NCI-H128 (cell line): ENCODE measurements at regions not wholly inside any gene's neighbourhood (a gene's known extent, or its start where the extent isn't known, plus 50 kb on each side); places are given as distances from the start of the nearest gene placed in this dataset.
"Not testable (repeated sequence)": the region's sequence is repeated elsewhere in the genome, so short reads cannot be mapped to it uniquely, and the experiment has no call there.

ENCODE experiments used
- DNase-seq: peaks from one replicate; lab custom pipeline; 2025; ENCODE audit not compliant: unreplicated experiment; lab: John Stamatoyannopoulos, UW

GRCh38 chrX:63470506-63470905 lies 119.4 kb upstream of the SPIN4 start:
- DNase-seq = no peak

DNA sequence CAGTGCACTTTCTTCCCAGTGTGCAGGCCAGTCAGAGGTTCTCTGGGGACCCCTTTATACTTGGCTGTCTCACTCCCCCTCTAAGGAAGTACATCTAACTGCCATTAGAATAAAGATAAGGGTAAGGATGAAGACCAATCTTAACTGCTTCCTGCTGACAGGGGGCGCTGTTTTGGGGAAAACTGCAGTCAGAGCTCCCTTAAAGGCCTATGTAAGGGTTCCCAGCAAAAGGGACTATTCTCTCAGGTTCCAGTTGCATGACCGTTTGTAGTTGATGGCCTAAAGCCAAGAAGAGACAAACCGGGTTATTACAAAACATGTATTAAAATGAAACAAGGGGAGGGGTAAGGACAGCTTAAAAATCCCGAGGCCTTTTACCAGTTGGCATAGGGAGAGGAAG lies 115.6 kb upstream of the SPIN4 start:
- DNase-seq = no peak

- DNase-seq = no peak
Measured at GRCh38 chrX:63458981-63459380, 107.8 kb upstream of the SPIN4 start.

DNA sequence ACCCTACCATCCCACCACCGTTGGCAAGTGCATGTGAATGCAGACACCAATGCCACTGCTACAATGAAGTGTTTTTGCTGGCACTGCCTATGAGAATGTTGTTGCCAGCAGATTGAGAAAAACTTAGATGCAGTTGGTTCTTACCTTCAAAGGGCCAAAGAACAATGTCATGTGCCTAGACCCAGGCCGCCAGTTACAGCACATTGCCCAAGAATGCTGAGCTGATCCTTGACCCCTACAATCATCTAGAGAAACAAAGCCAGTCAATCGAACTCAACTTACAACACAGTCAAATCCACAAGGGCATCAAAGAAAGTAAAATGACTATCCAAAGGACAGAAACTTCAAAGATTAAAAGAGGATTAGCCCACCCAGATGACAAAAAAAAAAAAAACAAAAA lies 102.4 kb upstream of the SPIN4 start:
- no peak for DNase-seq

DNA sequence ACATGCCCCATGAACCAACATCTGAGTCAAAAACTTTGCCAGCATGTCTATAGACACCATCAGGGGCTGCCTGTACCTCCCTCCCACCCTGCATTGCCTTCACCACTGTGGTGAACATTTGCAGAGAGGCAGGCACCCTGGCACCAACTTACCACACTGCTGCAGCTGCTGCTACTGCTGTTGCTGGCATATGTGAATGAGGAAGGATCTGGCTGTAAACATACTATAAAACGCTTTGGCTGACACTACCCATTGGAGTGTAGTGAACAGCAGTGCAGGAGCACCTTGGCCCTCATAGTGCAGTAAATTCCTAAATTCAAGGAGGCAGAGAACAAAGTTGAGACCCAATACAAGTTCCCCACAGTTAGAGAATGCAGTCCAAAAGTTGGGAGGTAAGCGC lies 90.6 kb upstream of the SPIN4 start:
- no peak for DNase-seq

DNA sequence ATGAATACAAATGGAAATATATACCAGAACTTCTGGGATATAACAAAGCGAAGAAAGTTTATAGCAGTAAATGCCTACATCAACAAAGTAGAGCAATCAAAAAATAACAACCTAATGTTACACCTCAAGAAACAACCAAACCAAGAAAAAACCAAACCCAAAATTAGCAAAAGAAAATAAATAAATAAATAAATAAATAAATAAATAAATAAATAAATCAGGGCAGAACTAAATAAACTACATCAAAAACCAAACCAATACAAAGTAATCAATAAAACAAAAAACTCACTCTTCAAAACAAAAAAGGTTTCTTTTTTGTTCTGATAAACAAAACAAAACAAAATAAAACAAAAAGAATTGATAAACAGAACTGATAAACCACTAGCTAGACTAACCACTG lies 88.4 kb upstream of the SPIN4 start:
- no peak for DNase-seq

- no peak for DNase-seq
Measured at GRCh38 chrX:63436865-63437264, 85.7 kb upstream of the SPIN4 start.

DNA sequence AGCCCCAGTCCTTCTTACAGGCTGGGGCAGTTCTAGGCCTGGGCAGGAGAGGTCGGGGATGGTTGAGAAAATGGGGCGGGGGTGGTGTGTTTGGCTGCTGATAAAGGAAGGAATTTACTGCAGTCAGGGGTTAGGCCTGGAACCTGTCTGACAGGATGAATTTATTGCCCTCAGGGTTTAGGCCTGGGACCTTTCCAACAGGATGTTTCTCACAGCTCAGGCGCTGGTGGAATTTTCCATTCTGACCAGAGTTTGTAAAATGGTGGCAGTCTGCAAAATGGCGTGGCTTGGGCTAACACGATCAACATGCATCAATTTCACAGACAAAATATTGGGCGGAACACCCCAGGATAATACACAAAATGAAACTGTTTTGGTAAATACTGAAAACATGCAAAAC lies 83.5 kb upstream of the SPIN4 start:
- no peak for DNase-seq

GRCh38 chrX:63434206-63434605 lies 83.1 kb upstream of the SPIN4 start:
- DNase-seq = no peak

DNA sequence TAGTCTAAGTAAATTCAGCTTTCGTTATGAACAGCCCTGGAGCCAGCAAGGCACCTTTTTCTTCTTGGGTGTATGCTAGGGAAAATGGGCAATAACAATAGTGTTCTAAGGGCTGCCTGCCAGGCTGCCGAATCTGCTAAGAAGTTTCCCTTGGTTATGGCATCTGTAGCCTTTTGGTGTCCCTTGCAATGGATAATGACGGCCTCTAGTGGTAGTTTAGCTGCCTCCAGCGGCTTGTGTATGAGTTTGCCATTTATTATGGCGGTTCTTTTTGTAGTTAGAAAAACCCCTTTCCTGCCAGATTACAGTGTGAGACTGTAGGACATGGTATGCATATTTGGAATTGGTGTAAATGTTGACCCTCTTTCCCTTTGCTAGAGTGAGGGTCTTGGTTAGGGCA lies 78.9 kb upstream of the SPIN4 start:
- DNase-seq = no peak

DNA sequence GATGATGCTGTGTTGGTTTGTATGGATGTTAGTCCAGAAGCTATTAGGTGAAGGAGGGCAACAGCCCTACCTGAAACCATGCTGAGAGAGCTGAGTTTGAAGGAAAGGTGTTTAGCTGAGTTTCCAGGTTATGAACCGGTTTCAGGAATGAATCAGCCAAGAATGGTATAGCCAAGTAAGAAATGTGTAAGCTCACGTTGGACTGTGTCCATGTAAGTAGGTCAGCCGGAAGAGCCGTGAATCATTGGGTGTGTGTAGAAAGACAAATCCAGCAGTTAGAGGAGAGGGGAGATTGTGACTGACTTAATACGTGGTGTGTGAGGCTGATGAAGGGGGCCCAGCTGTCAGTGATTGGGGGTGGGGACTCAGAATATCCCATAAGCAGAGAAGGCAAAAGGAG lies 77.2 kb upstream of the SPIN4 start:
- DNase-seq = no peak

DNA sequence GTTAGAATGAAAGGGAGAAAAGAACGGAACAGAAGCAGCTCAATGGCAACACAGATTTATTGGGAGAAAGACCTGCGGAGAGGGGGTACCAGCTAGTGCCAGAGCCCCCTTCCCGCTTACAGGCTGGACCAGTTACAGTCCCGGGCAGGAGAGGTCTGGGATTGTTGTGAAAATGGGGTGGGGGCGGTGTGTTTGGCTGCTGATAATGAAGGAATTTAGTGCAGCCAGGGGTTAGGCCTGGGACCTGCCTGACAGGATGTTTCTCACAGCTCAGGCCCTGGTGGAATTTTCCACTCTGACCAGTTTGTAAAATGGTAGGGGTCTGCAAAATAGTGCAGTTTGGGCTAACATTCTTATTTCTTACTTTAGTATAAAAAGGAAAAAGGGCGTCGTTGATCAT lies 75.4 kb upstream of the SPIN4 start:
- no peak for DNase-seq

GRCh38 chrX:63424063-63424462 lies 72.9 kb upstream of the SPIN4 start:
- DNase-seq = no peak

DNA sequence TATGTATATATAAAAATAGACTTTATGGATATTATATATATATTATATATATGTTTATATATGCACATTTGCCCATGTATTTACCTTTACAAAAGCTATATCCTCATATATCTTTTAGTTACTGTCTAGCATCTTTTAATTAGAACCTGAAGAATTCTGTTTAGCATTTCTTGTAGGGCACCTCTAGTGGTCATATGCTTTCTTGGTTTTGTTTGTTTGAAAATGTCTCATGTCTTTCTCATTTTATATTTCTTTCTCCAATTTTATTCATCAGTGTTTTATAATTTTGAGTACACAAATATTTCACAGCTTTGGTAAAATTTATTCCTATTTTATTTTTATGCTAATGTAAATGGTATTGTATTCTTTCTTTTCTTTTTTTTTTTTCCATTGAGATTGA lies 70.3 kb upstream of the SPIN4 start:
- no peak for DNase-seq

DNA sequence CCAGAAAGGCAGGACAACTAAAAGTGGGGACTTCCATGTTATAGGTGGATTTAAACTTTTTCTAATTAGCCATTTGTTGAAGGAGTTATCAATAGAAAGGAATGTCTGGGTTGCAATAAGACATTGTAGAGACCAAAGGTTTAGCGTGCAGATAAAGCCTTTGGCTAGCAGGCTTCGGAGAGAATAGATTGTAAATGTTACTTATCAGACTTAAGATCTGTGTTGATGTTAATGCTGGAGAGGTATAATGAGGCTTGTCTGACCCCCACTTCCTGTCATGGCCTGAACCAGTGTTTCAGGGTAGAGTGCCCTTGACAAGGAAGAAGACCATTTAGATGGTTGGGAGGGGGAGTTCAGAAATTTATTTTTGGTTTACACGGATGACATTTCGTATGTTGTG lies 67.1 kb upstream of the SPIN4 start:
- DNase-seq = no peak

DNA sequence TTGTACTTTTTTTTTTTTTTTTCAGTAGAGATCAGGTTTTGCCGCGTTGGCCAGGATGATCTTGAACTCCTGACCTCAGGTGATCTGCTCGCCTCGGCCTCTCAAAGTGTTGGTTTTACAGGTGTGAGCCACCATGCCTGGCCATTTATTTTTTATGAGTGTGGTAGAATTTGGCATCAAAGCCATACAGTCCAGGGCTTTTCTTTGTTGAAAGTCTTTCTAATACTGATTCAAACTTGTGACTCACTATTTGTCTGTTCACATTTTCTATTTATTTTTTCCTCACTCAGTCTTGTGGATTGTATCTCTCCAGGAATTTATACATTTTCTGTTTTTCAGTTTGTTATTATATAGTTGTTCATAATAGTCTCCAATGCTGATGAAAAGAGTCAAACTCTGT lies 66.5 kb upstream of the SPIN4 start:
- DNase-seq = no peak

- not testable (repeated sequence) for DNase-seq
Measured at GRCh38 chrX:63409934-63410333, 58.8 kb upstream of the SPIN4 start.

- DNase-seq = no peak
Measured at GRCh38 chrX:63408050-63408449, 56.9 kb upstream of the SPIN4 start.

GRCh38 chrX:63404332-63404731 lies 53.2 kb upstream of the SPIN4 start:
- no peak for DNase-seq

GRCh38 chrX:63402106-63402505 lies 51.0 kb upstream of the SPIN4 start:
- DNase-seq = no peak
